ENCODE measurements at regions not wholly inside any gene's neighbourhood (a gene's known extent, or its start where the extent isn't known, plus 50 kb on each side); places are given as distances from the start of the nearest gene placed in this dataset.

DNA sequence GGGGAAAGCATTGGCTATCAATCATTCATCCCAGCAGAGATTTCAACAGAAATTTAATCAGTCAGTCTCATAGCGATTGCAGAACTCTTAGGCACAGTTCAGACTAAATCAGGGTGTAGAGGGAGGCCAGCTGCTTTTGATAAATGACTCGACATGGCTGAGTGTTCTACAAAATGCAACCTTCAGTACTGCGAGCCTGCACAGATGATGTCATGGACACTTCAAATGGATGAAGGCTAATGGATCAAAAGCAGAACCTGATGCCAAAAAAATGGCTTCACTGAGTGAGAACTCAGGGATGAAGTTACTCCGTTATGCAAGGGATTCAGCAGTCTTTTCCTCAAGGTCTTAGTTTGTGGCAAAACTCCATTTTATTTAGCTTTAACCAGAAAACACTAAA, 167.3 kb downstream of the DACT1 start:
- intact Hi-C loops (cut with DNase I) = no loop called here
- no peak for DNase-seq (ENCODE audit: low spot score)

DNA sequence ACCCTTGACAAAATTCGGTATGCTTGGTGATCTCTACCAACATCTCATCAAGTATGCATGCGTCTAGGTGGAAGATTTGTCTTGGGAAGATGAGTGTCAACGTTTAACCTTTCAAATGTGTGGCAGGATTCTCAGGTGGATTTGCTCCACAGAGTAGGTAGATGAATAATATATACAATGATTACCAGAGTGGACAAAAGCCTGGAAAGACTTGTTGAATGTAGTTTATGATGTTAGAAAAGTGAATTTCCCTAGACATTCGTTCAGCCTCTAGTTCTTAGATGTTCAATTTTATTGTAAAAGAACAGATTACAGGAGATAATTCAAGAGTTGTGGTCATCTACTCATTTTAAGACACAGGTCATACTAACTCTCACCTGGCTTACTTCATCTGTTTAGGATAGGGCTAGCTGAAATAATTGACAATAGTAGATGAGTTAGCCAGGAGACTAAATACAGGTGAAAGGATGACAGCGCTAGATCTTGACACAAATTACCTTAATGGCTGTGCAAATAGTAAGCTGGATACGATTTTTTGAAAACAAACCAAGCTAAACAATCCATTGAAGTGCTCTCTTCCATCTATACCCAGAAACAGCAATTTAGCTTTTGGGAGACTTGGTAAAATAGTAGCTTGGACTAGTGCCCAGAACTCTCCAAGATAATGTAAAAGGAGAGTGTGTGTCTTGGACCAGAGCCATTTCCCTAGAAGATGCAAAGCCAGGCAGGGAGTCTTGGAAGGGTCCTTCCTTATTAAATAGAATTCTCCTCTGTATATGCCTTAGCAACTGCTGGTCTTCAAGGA, 168.0 kb downstream of the DACT1 start:
- no peak for DNase-seq (ENCODE audit: low spot score)
- intact Hi-C loops (cut with DNase I) = no loop called here

DNA sequence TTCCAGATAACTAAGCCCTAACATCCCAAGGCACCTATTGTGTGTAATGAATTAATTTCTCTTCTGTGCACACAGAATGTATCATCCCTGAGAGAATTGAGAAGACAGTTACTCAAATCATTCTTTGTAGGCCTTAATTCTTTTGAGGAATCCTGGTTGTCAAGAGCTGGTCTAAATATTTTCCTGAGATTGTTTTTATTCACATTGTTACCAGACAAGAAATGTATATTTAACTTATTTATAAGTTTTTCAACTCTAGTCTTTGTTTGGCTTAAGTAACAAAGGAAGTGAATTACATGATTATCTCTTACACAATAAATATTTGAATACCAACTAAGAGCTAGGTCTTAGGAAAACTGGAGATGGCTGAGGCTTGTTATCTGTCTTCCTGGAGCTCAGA, 169.4 kb downstream of the DACT1 start:
- no peak for DNase-seq (ENCODE audit: low spot score)
- intact Hi-C loops (cut with DNase I) = no loop called here

DNA sequence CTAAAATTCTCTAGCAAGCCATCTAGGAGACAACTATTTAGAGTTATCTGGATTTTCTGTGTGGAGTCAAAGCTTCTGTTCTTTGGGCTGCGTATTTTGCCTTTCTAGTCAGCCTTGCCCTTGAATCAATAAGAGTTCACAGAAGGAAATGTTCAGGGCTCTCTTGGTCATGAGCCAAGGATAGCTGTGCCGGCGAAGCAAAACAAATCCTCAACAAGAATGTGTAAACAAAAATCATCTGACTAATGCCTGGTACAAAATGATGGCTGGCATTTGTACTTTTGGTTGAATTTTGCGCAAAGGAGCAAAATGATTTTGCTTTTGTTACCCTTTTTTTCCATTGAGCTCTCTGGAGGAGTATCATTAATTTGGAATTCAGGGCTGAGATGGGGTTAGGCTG, 171.1 kb downstream of the DACT1 start:
- intact Hi-C loops (cut with DNase I) = no loop called here

DNA sequence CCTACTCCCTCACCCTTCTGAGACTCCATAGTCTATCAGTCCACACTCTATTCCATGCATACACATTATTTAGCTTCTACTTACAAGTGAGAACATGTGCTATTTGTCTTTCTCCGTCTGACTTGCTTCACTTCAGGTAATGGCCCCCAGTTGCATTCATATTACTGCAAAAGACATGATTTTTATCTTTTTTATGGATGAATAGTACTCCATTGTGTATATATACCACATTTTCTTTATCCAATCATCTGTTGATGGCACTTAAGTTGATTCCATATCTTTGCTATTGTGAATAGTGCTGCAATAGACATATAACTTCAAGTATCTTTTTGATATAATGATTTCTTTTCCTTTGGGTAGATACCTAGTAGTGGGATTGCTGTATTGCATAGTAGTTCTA, 171.8 kb downstream of the DACT1 start:
- intact Hi-C loops (cut with DNase I) = no loop called here
- no peak for DNase-seq (ENCODE audit: low spot score)

More for the DNA sequence above, 171.1 kb downstream of the DACT1 start:
- DNase-seq (ENCODE audit: low spot score) = no peak

DNA sequence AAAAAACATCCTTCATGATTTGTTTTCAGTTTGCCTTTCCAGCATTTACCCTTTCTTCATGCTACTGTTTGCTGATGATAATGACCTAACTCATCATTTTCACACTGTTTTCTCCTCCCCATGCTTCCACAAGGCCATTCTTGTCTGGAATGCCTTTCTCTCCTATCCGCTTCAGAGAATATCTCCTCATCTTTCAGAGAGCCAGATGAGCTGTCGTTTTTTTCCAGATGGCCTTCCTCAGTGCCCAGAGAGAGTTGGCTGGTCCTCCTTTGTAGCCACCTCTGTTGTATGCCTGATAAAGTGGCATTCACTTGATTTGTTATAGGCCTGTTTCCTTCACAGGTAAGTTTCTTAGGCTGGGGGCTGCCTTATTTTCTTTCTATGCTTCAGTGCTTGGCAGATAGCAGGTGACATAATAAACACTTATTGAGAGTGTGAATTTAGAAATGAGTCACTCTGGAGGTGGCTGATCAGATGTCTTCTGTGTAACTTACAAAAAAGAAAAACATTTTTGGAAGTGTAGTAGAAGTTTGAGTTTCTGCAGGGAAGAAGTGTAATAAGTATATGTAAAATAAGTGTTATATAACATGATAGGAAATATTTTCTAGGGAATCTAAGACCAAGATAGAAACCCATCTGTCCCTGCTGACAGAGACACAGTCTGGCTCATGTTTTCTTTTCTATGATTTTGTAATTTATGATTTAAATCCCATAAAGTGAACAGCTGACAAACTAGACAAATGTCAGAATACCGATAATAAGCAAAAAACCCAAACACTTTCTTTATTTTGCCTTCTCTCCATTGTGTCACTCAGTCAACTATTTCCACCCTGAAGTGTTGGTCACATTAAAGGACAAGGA, 174.5 kb downstream of the DACT1 start:
- intact Hi-C loops (cut with DNase I) = no loop called here

DNA sequence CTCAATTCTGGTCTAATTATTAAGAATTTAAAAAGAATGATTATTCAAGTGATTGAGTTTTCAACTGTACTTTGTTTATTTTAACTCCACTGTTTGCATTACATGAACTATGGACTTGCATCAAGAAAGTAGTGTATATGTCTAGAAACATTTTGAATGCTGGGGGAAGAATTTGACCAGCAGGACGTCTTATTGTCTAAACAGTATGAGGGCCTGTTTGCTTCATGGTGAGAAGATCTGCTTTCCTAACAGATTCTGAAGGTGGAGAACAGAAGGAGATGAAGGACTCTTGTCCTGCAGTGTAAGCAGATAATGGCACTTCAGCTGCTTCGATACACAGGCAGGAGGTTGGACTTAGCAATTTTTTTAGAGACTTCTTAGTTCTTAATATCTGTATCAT, 176.0 kb downstream of the DACT1 start:
- intact Hi-C loops (cut with DNase I) = no loop called here
- no peak for DNase-seq (ENCODE audit: low spot score)

More for the DNA sequence above, 174.5 kb downstream of the DACT1 start:
- no peak for DNase-seq (ENCODE audit: low spot score)

DNA sequence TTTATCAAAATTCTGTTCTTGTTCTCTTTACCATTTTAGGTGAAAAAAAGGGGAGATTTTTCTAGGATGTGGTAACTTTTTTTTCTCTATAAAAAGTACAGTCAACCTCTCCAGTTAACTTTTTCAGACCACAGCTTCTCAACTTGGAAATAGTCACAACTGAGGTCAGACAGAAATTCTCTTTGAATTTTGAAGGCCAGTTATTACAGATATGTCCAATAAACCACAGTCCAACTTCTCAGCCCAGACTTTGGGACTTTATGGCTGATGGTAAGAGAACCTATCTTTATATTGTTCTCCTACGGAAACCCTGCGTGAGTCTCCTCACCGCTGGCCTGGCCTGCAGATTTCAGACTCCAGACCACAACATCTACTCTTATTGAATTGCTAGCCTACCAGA, 176.7 kb downstream of the DACT1 start:
- DNase-seq (ENCODE audit: low spot score) = no peak
- intact Hi-C loops (cut with DNase I) = no loop called here

DNA sequence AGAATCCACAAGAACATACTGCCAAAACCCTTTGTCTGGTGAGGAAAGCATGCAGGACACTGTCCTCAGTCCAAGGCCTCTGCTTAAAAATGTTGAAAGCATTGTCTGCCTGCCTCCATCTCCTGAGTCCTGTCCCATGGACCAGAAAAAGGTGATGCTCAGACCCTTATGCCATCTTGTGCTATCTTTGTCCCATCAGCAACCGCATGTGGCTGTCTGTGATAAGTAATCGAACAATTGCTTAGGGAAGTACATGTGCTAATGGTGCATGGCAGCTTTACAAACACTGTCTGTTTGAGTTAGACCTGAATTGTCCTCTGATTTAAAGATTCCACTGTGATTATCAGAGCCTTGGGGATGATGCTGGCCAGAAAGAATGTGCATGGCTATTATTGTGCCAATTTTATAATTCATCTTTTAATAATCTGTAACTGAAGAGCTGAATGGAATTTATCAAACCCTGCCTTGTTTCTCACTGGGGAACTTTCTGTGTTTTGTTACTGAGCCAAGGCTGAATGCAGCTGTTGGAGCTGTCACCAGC, 177.5 kb downstream of the DACT1 start:
- intact Hi-C loops (cut with DNase I) = no loop called here
- no peak for DNase-seq (ENCODE audit: low spot score)

DNA sequence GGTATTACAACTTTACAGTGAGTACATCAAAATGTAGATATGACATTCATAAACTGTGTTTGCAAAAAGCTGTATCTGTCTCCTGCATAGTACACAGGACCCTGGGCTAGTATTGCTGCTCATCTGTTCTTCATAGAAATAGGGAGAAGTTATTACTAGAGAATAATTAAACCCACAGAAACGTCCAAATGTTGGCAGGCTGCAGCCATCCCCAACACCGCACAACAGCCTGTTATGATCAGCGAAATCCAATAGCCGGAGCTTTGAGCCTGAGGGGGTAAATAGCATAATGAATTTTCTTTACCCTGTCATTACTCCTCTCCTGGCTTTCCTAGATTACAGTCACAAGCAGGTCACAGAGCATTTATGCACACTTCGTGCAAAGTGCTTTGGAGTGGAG, 178.0 kb downstream of the DACT1 start:
- intact Hi-C loops (cut with DNase I) = no loop called here
- DNase-seq (ENCODE audit: low spot score) = no peak

DNA sequence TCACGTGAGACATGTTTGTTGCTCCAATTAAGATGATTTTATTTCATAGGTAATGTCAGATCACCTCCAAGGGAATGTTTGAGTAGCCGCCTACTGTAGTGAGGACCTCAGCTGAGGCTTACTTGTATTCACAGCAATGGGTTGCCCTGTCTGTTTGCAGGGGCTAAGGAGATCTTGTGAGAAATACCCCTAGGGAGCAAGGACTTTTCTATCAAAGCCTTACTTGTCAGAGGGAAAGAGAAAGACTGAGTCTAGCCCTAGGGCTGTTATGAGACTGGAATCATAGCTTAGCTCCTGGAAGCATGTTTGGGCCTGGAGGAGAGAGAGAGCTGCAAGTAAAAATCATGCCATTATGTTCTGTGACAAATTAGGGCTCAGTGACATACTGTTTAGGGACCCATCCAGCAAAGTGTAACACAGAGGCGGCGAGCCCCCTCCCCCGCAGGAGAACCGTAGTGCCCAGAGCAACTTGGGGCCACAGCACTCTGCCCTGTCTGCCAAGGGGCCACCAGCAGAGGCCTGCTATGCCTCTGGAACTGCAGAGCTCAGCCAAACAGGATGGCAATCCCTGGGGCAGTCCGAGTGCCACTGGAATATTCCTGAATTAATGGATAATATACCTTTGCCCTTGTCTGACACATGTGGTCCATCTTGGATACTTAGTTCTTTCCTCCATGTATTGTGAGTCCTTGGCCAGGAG, 178.8 kb downstream of the DACT1 start:
- no peak for DNase-seq (ENCODE audit: low spot score)
- intact Hi-C loops (cut with DNase I) = no loop called here

DNA sequence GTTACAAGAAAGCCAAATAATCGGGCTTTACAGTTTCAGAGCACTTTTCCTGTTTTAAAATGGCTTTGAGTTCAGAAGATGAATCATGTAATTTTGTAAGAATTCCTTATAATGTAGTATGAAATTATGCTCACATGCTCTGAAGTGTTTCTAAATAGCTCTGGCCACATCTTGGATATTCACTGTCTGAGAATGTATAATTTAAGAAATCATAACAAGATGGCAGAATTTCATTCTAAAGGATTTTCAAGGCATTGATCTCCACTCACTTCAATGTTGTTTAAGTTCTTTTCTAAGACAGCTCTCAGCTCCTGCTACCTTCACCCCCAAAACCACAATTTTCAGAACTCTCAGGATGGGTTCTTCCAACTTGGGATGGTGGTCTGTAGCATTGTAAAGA, 180.1 kb downstream of the DACT1 start:
- intact Hi-C loops (cut with DNase I) = no loop called here
- no peak for DNase-seq (ENCODE audit: low spot score)

DNA sequence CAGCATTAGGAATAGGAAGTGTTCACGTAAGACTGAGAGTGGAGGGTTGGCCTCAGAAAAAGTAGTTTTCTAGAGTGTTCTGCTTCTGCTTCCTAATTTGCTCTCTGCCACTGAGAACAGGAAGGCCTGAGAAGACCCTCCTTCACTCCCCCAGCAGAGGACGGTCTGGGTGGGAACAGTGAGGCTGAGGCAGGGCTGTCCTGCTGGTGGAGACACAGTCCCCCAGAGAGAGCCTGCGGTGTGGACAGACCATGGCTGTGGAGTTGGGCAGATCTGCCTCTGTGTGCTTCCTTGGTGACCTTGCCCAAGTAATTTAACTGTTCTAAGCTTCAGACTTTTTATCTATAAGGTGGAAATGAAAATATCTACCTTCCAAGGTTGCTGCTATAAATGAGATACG, 182.3 kb downstream of the DACT1 start:
- no peak for DNase-seq (ENCODE audit: low spot score)
- intact Hi-C loops (cut with DNase I) = no loop called here

DNA sequence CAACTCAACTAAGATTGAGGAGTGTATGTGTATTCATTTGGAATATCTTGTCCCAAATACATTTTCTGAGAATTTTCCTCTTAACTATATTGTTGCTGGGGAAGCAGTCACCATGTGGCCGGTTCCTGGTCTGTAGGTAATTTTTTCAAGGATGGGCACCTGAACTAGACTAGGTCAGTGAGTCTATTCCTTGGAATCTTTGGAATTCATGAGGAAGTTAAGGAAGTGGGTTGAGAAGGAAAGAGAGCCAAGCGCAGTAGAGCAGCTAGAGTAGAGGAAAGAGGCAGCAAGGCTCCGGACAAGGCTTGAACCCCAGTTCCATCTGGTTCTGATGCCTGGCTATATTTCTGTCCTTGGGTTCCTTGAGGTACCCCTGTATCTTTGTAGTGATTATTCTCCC, 183.7 kb downstream of the DACT1 start:
- intact Hi-C loops (cut with DNase I) = no loop called here
- DNase-seq (ENCODE audit: low spot score) = no peak

DNA sequence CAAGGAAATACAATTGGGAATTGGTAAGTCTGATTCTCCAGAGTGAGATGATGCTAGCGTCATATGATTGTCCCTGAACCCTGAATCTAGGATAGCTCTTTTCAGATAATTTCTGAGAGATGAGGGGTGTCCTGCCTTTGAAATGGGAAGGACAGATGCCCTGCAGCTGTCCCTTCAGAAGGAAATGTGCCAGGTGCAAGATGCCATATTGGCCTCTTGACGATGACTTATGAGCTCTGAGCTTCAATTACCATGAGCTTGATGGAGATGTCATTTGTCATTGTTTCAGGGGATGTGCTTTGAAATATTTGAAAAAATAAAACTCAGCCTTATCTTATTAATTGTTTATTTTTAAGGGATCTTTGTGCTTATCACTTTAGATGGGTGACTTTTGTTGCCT, 185.1 kb downstream of the DACT1 start:
- intact Hi-C loops (cut with DNase I) = no loop called here
- DNase-seq (ENCODE audit: low spot score) = no peak

DNA sequence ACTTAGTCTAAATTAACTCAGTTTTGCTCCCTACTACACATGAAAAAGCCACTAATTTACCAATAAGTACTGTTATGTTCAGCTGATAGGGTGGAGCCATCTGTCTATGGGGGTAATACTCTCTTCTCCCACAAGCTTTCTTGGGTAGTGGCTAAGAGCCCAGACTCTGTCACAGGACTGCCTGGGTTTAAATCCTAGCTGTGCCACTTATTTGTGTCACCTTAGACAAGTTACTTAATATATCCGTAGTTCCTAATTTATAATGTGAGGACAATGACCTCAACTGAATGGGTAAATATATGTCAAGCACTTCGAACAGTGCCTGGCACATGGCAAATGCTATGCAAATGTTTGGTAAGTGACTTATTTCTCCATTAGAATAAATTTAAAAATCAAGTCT, 185.6 kb downstream of the DACT1 start:
- DNase-seq (ENCODE audit: low spot score) = no peak
- intact Hi-C loops (cut with DNase I) = no loop called here

DNA sequence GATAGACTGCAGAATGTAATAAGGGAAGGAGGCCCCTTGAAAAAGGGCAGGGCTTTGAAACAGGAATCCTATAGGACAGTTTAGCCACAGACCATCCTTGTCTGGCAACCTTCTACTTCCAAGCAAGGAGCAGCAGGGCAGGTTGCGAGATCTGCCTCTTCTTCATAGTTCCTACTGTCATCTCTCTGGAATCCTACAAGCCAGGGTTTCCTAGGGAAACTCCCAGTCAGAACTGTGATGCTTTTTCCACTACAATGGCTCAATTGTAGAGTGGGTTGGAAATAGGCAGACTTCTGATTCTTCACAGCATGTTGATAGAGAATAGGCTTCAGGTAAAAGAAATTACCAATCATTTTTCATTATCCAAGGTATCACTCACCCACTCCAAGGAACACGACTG, 186.3 kb downstream of the DACT1 start:
- intact Hi-C loops (cut with DNase I) = no loop called here

DNA sequence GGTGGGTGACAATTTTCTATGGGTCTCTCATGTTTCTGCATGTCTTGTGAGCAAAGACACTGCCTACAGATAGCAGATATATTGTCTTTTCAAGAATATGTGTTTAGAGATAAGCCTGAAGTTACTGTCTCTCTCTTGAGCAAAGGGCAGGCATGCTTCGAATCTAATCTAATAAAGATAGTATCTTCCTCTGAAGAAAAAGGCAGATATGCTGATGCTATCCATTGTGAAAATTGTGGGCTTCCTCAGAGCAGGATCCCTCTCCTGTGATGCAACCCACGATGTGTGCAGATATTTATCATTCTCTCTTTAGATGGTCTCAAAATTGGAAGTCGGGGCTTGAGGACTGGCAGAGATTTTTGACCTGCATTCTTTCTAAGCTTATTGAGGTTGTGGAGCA, 187.0 kb downstream of the DACT1 start:
- no peak for DNase-seq (ENCODE audit: low spot score)
- intact Hi-C loops (cut with DNase I) = no loop called here

More for the DNA sequence above, 186.3 kb downstream of the DACT1 start:
- DNase-seq (ENCODE audit: low spot score) = no peak

DNA sequence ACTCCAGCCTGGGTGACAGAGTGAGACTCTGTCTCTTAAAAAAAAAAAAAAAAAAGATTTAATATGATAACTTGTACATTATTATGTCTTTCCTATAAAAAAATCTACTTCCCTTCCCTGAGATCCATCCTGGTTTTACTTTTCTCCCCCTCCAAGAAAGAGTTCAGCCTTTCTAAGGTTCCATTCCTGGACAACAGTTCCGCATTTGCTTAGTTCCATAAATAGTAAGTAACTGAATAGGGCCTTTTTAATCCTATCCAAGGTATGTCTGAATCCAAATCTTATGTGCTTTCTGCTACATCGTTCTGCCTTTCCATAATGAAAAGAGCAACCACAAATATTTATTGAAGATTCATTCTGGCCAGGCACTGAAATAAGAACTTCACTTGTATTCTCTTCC, 187.8 kb downstream of the DACT1 start:
- DNase-seq (ENCODE audit: low spot score) = no peak
- intact Hi-C loops (cut with DNase I) = no loop called here

Data from cardiac septum (tissue), 1 donor.